Hematopoietic multipotent progenitor cell treated with erythropoietin and hydrocortisone succinate and interleukin-3 and kit ligand, for 15 days (in vitro differentiated cells): ENCODE measurements at regions not wholly inside any gene's neighbourhood (a gene's known extent, or its start where the extent isn't known, plus 50 kb on each side); places are given as distances from the start of the nearest gene placed in this dataset.
"Not testable (repeated sequence)": the region's sequence is repeated elsewhere in the genome, so short reads cannot be mapped to it uniquely, and the experiment has no call there.

Experiments used
- DNase-seq: peaks from one replicate; pipeline ENCODE4 v3.0.0-alpha.2; 2015; ENCODE audit warnings: low spot score

- no peak for DNase-seq
Measured at GRCh38 chr4:127479031-127479622, 153.6 kb upstream of the INTU start.

- no peak for DNase-seq
Measured at GRCh38 chr4:127482049-127482448, 150.7 kb upstream of the INTU start.

GRCh38 chr4:127484117-127484516 lies 148.6 kb upstream of the INTU start:
- DNase-seq: no peak

- DNase-seq: no peak
Measured at GRCh38 chr4:127486248-127486647, 146.5 kb upstream of the INTU start.

- DNase-seq: no peak
Measured at GRCh38 chr4:127491571-127491970, 141.2 kb upstream of the INTU start.

- not testable (repeated sequence) for DNase-seq
Measured at GRCh38 chr4:127496875-127497274, 135.9 kb upstream of the INTU start.

- DNase-seq: no peak
Measured at GRCh38 chr4:127498366-127498765, 134.4 kb upstream of the INTU start.

- no peak for DNase-seq
Measured at GRCh38 chr4:127500242-127500641, 132.5 kb upstream of the INTU start.

GRCh38 chr4:127501103-127501502 lies 131.7 kb upstream of the INTU start:
- no peak for DNase-seq

GRCh38 chr4:127503111-127503510 lies 129.6 kb upstream of the INTU start:
- no peak for DNase-seq

GRCh38 chr4:127505203-127505602 lies 127.6 kb upstream of the INTU start:
- no peak for DNase-seq

- DNase-seq: no peak
Measured at GRCh38 chr4:127506283-127506682, 126.5 kb upstream of the INTU start.

- no peak for DNase-seq
Measured at GRCh38 chr4:127509155-127509554, 123.6 kb upstream of the INTU start.

- not testable (repeated sequence) for DNase-seq
Measured at GRCh38 chr4:127512672-127513071, 120.1 kb upstream of the INTU start.

GRCh38 chr4:127515259-127515658 lies 117.5 kb upstream of the INTU start:
- DNase-seq: not testable (repeated sequence)

- DNase-seq: no peak
Measured at GRCh38 chr4:127518046-127518445, 114.7 kb upstream of the INTU start.

GRCh38 chr4:127521463-127521862 lies 111.3 kb upstream of the INTU start:
- no peak for DNase-seq

GRCh38 chr4:127523369-127523768 lies 109.4 kb upstream of the INTU start:
- no peak for DNase-seq

GRCh38 chr4:127525608-127526007 lies 107.1 kb upstream of the INTU start:
- DNase-seq: no peak

- DNase-seq: no peak
Measured at GRCh38 chr4:127528302-127528701, 104.5 kb upstream of the INTU start.

GRCh38 chr4:127529879-127530278 lies 102.9 kb upstream of the INTU start:
- DNase-seq: not testable (repeated sequence)

- no peak for DNase-seq
Measured at GRCh38 chr4:127533028-127533700, 99.6 kb upstream of the INTU start.

- no peak for DNase-seq
Measured at GRCh38 chr4:127534041-127534825, 98.5 kb upstream of the INTU start.
